GM06990 (cell line): ENCODE measurements at regions not wholly inside any gene's neighbourhood (a gene's known extent, or its start where the extent isn't known, plus 50 kb on each side); places are given as distances from the start of the nearest gene placed in this dataset.
"Not testable (repeated sequence)": the region's sequence is repeated elsewhere in the genome, so short reads cannot be mapped to it uniquely, and the experiment has no call there.

Source experiments
- DNase-seq: peaks from one replicate; pipeline ENCODE4 v3.0.0-alpha.2; 2011; ENCODE audit not compliant: insufficient read length; ENCODE audit errors: extremely low read depth
- H3K27me3 ChIP-seq: replicated peaks from 2 replicates; pipeline ENCODE4 v1.6.0; 2011; ENCODE audit warnings: low read length; ENCODE audit not compliant: control insufficient read depth, insufficient read depth
- H3K36me3 ChIP-seq: 2 replicates; pipeline ENCODE4 v1.5.1; 2011; ENCODE audit warnings: low read length; ENCODE audit not compliant: control insufficient read depth, insufficient read depth
- H3K4me3 ChIP-seq: replicated peaks from 2 replicates; pipeline ENCODE4 v1.5.1; 2011; ENCODE audit warnings: low read depth, mild to moderate bottlenecking, control low read depth, low read length
- TF ChIP-seq, protein P1 (sequence below): IDR thresholded peaks from 2 replicates; pipeline ENCODE4 v1.5.1; 2011; ENCODE audit warnings: low read length, control low read depth, mild to moderate bottlenecking, inconsistent platforms; ENCODE audit not compliant: insufficient read depth, poor library complexity, severe bottlenecking

DNA sequence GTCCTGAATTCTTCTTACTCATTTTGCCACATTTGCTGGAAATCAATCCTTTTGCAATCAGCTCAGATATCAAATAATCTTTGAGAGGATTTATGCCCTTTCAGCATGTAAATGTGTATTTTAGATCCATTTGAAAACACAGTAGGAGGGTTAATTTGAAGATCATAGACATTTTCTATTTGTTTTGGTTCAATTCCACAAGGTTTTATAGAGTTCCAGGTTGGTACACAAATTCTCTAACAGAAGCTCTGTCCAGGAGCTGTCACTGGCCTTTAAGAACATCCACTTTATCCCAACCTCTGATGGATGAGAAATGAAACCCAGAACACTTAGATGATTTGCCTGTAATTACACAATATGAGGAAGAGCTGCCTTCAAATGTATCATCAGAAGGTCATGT lies 157.3 kb upstream of the CHAC2 start:
- no peaks in the 10 kb centered on the region for H3K36me3 ChIP-seq
- TF ChIP-seq, protein P1, sequence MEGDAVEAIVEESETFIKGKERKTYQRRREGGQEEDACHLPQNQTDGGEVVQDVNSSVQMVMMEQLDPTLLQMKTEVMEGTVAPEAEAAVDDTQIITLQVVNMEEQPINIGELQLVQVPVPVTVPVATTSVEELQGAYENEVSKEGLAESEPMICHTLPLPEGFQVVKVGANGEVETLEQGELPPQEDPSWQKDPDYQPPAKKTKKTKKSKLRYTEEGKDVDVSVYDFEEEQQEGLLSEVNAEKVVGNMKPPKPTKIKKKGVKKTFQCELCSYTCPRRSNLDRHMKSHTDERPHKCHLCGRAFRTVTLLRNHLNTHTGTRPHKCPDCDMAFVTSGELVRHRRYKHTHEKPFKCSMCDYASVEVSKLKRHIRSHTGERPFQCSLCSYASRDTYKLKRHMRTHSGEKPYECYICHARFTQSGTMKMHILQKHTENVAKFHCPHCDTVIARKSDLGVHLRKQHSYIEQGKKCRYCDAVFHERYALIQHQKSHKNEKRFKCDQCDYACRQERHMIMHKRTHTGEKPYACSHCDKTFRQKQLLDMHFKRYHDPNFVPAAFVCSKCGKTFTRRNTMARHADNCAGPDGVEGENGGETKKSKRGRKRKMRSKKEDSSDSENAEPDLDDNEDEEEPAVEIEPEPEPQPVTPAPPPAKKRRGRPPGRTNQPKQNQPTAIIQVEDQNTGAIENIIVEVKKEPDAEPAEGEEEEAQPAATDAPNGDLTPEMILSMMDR: no peak
- DNase-seq: no peak
- H3K4me3 ChIP-seq: no peak overlapping the region
- H3K27me3 ChIP-seq: no peaks in the 10 kb centered on the region

DNA sequence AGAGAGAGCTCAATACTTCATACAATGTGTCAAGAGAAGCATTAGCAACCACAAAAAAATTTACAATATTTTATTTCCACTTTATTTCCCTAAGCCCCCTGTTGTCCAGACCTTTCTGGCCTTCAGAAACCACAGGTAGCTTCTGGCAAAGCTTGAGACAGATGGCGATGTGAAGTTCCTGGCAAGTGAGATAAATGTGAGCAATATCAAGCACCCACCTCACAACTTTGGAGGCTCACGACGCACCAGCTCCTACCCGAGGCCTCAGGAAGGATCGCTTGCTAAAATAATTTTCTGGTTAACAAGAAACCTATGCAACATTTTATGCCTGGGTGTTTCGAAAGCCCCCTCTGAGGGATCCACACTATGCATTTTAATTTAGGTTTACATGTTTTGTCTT lies 158.1 kb upstream of the CHAC2 start:
- no peak for DNase-seq
- no peaks in the 10 kb centered on the region for H3K27me3 ChIP-seq
- H3K36me3 ChIP-seq: no peaks in the 10 kb centered on the region
- TF ChIP-seq, protein P1: no peak
- no peak overlapping the region for H3K4me3 ChIP-seq

DNA sequence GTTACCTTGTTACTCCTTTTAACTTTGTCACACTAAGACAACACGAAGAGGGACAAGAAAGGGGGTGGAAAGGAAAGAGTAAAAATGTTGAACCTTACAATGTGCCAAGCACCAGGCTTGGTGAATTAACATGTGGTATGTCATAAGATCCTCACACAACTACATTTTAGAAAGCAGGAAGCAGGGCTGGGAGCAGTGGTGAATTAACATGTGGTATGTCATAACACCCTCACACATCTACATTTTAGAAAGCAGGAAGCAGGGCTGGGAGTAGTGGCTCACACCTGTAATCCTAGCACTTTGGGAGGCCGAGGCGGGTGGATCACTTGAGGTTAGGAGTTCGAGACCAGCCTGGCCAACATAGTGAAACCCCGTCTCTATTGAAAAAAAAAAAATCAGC lies 159.3 kb upstream of the CHAC2 start:
- no peak for DNase-seq
- Histone ChIP-seq H3K27me3 (no peaks in the 10 kb centered on the region), H3K36me3 (no peaks in the 10 kb centered on the region), H3K4me3 (no peak overlapping the region)
- TF ChIP-seq, protein P1: no peak

DNA sequence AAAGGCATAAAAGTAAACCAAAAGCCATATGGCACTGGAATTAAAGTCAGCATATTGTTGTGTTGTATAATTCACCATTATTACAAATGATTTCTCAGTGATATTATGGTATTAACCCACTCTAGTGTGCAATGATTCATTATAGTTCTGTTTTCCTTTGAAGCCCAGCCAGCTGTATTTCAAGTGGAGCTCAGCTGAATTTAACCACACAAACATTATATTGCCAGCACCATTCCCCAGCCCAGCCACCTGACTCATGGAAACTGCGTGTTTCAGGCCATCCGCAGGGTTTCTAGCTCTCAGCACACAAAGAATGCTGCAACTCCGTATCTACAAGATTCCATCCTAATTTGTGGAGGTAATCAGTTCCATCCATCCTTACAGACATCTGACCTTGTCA lies 166.8 kb upstream of the CHAC2 start:
- TF ChIP-seq, protein P1: no peak
- DNase-seq: no peak
- Histone ChIP-seq H3K36me3 (no peaks in the 10 kb centered on the region), H3K4me3 (no peak overlapping the region), H3K27me3 (no peaks in the 10 kb centered on the region)

DNA sequence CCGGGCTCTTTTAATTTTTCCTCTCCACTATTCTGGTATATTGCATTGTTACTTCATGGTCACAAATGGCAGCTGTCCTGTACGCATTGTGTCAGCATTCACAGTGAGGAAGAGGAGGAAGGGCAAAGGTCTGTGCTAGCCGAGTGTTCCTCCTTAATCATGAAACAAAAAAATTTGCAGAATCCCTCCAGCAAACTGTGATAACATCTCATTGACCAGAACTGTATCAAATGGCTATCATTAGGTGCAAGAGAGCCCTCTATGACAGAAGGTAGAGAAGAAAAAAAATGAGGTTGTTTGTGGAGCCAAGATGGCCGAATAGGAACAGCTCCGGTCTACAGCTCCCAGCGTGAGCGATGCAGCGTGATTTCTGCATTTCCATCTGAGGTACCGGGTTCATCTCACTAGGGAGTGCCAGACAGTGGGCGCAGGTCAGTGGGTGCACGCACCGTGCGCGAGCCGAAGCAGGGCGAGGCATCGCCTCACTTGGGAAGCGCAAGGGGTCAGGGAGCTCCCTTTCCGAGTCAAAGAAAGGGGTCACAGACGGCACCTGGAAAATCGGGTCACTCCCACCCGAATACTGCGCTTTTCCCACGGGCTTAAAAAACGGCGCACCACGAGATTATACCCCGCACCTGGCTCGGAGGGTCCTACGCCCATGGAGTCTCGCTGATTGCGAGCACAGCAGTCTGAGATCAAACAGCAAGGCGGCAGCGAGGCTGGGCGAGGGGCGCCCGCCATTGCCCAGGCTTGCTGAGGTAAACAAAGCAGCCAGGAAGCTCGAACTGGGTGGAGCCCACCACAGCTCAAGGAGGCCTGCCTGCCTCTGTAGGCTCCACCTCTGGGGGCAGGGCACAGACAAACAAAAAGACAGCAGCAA lies 180.6 kb upstream of the CHAC2 start:
- DNase-seq, H3K4me3 ChIP-seq, H3K27me3 ChIP-seq, H3K36me3 ChIP-seq: not testable (repeated sequence)

DNA sequence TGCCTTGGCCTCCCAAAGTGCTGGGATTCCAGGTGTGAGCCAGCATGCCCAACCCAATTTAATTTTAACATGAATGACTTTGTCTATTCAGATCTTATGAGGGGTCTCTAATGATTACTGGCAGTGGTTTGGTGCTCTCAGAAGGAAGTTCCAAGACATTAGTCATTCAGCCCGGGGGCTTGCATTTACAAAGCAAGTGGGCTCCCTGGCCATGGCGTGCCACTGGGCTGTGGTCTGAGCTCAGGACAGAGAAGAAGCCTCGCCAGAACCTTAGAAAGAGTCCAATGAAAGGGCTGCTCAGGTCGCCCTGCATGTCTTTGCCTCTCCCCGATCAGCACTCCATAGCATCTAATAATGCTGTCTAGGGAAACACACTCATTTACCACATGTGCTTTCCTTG lies 182.6 kb upstream of the CHAC2 start:
- TF ChIP-seq, protein P1: no peak
- no peak for DNase-seq
- Histone ChIP-seq H3K36me3 (no peaks in the 10 kb centered on the region), H3K27me3 (no peaks in the 10 kb centered on the region), H3K4me3 (no peak overlapping the region)
